ENCODE measurements at regions not wholly inside any gene's neighbourhood (a gene's known extent, or its start where the extent isn't known, plus 50 kb on each side); places are given as distances from the start of the nearest gene placed in this dataset.
"Not testable (repeated sequence)": the region's sequence is repeated elsewhere in the genome, so short reads cannot be mapped to it uniquely, and the experiment has no call there.

DNA sequence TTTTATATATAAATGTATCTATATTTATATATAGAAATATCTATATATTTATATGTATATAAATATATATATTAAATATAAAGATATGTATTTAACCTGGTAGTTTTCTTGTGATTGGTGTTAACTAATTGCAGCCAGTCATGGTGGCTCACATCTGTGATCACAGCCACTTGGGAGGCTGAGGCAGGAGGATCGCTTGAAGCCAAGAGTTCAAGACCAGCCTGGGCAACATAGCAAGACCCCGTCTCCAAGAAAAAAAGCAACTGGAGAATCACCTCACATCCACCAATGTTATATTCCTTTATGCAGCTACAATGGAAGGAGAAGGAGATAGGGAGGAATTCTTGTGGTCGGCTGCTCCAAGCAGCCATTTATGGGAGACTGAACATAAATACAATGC, 224.9 kb downstream of the BAMBI start:
- no peak for DNase-seq

DNA sequence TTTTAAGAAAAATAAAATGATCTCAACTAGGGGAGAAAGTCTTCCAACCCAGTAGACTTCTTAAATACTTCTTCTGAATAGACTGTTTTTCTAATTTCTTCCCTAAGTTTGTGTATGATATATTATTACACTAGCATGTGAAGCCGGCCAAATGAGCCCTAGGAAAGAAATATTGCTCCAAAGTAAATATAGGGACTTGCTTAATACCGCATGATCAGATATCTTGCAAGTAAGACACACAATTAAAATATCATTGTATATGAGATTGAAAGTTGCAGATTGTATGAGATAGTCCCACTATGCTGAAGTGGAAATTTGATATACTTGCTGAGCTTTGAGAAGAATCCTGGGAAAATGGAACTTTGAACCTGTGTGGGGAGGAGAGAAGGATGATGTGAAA, 225.7 kb downstream of the BAMBI start:
- no peak for DNase-seq

DNA sequence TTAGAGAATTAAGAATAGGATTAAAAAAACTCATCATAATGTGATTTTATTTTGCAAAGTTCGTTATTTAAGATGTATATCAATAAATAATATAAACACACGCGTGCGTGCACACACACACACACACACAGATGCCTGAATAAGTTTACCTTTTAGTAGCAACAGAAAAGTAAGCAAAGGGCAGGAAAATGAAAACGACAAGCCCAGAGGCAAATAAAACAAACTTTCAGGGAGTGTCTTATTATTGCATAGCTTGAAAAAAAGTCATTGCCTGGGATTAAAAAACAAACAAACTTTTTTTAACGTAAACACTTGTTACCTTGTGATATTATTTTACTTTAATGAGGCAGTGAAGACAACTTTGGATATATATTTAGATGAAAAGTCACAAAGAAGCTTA, 226.4 kb downstream of the BAMBI start:
- DNase-seq = no peak

DNA sequence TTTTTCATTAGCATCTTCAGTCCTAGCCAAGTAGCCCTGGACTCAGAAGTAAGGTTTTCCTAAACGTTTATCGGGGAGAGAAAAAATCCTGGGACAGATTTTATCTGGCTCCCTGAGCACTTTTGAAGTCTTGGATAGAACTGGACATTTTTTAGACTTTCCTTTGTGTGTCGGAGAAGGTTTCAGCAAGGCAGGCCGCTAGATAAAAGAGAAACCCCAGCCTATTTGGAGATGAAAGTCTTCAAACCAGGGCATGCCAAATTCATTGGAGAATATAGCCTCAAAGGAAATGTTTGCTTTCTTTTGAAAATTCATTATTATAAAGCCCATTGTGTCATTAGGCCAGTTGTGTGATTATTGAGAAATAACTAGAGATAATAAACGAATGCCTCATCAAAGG, 228.1 kb downstream of the BAMBI start:
- DNase-seq = no peak

DNA sequence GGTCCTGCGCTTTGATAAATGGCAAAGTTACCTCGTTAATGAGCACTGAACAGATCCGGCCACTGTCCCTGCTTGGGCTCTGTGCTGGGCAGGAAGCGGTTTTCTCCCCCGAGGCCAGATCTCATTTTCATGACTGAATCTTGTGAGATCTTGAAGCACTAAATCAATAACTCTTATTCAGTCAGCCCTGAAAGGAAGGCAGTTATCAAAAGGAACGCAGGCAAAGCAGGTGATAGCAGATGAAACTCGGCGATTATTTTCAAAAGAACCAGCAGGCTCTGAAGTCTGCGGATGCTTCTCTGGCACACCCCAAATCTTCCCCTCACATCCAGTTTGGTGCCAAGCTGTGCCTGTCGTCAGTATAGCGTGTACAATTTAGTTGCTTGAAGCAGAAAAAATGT, 228.7 kb downstream of the BAMBI start:
- DNase-seq = no peak

DNA sequence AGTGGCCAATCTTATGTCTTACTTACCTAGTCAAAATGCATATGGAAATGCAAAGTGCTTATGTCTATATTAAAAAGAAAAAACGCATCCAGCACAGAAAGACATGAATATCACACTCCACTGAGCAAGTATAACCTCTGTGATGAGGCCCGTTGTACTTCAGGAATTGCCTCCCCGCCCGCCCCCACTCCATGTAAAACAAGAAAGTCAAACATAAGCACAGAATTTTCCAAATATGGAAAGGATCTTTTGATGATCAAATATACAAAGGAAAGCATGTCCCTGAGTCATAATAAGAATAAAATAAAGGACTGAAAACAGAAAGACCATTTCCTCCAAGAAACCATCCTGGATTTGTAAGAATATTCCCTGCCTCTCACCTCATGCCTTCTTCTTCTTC, 229.1 kb downstream of the BAMBI start:
- no peak for DNase-seq

DNA sequence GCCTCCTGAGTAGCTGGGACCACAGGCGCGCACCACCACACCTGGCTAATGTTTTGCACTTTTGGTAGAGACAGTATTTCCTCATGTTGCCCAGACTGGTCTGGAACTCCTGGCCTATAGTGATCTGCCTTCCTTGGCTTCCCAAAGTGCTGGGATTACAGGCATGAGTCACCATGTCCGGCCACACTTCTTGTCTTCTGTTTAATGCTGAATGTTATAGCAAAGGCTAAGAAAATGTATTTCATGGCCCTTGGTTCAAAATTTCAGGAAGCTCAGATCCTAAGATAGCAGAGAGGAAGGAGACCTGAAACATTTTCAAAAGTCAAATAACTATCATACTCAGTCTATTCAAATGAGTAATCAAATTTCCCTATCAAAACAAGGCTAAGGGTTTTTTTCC, 229.6 kb downstream of the BAMBI start:
- no peak for DNase-seq

DNA sequence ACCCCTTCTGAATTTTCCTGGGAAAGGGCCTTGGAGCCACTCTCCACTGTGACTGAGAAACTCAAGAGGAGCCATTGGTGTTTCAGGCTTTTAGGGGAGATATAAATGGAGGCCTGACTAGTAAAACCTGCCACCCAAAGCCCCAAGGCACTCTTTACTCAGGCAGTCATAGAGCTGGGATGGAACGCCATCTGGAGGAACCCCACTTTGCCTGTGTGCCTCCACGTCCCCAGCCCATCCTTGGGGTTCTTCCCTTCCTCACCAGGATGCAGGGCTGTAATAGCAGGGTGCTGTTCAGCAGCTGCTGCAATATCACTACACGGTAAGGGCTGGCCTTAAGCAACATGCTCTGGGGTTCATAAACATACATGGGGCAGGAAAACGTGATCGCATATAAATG, 232.6 kb downstream of the BAMBI start:
- no peak for DNase-seq

DNA sequence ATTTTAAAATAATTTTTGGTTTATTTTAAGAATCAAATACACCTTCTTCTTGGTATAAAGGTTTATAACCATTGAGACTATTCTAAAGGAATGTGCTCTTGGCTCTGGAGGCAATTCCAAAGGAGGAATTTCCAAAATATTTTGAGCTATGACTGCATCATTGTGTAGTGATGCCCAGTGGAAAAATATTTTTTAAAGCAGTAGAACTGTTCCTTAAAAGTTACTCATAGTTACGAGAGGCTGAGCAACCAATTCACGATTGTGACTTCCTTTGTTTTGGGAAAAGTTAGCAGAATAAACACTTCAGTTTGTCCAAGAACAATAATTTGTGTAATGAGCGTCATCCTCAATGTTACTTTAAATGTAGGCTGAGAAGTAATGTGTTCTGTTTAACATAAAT, 233.6 kb downstream of the BAMBI start:
- DNase-seq = no peak

DNA sequence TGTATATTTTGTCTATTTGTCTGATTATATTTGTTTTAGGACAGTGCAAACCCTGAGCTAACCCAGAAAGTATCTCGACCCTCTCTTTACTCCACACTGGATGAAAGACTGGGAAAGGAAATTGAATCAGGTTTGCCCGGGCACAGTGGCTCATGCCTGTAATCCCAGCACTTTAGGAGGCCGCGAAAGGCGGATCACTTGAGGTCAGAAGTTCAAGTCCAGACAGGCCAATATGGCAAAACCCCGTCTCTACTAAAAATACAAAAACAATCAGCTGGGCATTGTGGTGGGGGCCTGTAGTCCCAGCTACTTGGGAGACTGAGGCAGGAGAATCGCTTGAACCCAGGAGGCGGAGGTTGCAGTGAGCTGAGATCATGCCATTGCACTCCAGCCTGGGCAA, 234.2 kb downstream of the BAMBI start:
- DNase-seq = not testable (repeated sequence)

DNA sequence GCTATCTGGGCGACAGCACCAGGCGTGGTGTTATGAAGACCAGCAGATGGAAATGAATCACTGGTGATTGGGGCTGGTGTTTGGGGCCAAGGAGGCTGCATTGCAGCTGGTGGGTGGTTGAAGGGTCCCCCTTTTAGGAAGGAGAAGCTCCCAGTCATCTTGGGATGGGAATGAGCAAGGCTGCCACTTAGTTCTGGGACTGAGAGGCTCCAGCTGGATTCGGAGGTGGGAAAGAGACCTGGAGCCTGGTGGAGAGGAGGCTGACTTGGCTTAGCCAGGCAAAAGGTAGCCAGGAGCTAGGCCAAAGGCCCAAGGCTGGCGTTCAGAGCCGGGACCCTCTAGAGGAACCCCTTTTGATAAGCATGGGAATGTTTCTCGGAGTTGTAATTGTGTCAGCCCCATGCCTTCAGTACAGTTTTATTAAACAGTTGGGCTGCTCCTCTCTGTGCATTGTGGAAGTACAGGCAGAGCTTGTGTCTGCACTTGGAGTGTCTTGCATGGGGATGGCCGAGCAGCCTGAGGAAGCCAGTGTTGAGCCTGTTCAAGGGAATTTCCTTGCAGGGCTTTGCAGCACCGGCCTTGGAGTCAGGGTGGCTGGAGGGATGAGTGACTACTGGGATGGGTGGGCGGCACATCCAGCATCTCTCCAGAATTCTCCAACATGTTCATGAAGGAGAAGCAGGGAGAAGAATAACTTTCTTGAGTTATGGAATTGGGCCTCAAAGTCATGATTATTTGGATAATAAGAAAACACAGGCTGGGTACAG, 234.9 kb downstream of the BAMBI start:
- no peak for DNase-seq

DNA sequence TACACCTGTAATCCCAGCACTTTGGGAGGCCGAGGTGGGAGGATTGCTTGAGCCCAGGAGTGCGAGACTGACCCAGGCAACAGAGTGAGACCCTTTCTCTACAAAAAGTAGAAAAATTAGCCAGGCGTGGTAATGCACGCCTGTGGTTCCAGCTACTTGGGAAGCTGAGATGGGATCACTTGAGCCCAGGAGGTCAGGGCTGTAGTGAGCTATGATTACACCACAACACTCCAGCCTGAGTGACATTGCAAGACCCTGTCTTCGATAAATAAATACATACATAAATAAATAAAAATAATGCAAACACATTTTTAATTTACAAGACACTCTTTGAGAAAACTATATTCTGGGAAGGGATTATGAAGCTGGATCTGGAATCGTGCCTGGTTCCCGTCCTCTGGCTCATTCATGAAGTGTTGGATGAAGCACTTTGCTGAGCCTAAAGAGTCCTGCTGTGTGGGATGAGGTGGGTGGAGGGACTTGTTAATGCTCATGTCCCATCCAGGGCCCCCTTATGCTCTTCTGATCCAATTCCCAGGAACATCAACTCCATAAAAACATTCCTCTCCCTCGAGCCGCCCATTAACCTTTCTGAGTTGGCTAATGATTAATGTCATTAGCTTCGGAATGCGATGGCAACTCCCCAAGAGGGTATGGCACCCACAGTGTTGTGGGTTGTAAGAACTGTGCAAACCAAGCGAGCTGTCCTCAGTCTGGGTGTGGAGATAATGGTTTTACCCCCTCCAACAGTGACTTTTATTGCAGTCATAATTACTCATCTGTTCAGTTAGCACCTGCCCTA, 236.3 kb downstream of the BAMBI start:
- DNase-seq = no peak

DNA sequence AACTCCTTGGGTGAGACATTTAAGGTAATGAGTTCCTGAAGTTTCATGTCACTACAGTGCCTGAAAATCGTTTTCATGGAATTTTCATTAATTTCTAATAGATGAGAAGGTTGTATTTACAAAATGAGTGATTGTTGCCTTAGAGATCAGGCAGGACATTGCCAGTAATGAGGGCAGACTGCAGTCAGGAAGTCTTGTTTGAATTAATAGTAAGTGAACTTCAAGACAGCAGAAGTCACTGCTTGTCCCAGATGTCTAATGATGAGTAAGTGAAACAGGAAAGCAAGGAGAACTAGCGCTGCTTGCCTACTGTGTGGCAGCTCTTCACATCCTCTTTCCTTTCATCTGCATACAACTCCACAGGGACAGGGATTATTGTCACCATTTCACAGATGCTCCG, 237.4 kb downstream of the BAMBI start:
- DNase-seq = no peak

DNA sequence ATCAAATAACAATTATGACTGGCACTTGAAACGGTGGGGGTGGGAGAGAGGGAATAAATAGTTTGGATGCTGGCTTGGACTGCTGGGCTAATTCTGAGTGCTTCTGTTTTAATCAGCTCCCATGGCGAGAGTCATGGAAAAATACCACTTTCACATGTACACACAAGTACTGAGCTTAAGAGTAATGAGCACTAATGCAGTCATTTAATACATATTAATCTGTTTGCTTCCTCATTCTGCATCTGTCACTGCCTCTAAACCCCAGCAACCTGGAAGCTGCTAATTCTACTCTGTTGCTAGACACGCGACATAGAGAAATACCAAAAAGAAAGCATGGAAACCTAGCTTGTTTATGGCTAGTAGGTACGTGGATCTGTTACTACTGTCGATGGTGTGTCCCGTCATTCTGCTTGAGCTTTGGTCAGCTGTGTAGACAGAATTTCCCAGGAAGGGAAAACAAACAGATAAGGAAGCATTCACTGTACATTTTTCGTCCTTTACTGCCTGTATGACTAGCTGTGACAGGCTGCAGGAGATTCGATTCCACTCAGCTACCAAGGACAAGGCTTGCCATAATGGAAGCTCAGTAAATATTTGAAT, 238.8 kb downstream of the BAMBI start:
- no peak for DNase-seq

DNA sequence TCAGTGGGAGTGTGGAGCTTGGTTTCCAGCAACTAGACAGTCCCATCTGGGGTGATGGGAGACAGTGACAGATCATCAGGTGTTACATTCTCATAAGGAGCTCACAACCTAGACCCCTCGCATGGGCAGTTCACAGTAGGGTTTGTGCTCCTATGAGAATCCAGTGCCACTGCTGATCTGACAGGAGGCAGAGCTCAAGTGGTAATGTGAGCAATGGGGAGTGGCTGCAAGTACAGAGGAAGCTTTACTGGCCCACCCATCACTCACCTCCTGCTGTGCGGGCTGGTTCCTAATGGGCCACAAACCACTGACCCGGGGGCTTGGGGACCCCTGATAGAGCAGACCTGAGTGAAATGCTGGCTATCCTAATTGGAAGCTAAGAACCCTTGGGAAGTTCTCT, 242.8 kb downstream of the BAMBI start:
- no peak for DNase-seq

DNA sequence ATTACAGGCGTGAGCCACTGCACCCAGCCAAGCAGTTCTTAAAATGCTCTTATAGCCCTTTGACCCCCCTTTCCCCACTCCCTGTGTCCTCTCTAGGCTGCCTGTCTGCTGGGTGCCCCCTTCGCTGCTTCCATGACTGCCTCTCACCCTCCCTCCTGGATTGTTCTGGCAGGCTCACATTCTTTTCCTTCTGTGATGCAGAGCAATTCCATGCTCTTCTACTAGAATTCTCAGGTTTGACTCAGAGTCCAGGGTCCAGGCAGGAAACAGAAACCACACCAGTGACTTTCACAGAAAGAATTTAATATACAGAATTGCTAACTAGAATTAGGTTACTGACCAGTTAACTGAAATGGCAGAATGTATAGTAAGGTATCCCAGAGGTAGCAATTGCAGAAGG, 244.8 kb downstream of the BAMBI start:
- DNase-seq = no peak

DNA sequence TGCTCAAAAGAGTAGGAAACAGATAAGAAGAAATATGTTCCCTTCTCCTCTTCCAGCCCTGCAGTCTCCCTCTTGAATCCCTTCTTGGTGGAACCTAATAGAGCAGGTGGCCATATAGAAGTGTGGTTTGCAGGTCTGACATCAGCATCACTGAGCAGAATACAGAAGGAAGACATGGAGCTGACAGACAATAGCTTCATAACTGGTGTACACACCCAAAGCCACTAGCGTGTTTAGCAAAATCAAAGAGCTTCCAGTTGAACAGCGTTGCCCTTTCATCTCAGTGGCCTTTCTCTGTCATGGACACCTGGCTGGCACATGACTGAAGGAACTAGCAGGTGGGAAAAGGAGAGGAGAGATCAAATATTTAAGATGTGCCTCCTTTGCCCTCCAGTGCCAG, 245.5 kb downstream of the BAMBI start:
- no peak for DNase-seq

DNA sequence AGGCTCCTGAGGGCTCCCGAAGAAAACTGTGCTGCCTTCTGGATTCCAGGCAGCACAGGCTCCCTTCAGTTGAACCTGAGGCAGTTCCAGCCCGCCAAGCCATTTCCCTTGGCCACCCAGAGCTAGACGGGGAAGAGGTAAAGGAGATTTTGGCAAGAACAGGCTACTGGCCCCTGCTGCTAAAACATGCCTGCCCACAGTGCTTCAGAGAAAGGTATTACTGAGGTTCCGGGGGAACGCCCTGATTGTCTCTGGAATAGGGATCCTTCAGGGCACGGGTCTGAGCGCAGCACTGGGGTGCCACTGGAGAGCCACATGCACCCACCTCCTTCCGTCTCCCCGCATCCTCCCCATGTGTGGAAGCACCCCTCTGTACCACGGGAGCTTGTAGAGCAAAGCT, 247.4 kb downstream of the BAMBI start:
- no peak for DNase-seq

DNA sequence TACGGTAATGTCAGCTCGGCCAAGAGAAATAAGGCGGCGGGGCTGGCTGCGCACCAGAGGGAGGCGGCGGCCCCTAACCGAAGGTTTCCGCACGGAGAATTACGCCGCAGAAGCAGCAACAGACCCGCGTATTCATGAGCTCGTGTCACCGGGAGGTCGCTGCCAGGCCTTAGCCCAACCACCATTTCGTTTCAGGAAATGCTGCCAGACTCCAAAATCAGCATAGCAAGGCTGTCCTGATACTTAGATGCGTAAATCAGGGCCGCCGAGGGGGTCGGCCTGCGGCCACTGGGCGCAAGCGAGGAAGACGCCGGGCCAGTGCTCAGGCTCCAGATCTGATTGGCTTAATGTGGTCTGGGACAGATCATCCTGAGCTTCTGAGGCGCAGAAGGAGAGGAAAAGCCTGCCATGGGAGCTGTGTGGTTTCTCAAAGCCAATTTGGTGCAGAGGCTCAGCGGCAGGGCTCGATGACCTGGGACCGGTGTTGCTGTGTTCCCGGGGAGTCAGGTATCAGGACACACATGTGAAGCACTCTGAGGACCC, 247.9 kb downstream of the BAMBI start:
- DNase-seq = no peak

DNA sequence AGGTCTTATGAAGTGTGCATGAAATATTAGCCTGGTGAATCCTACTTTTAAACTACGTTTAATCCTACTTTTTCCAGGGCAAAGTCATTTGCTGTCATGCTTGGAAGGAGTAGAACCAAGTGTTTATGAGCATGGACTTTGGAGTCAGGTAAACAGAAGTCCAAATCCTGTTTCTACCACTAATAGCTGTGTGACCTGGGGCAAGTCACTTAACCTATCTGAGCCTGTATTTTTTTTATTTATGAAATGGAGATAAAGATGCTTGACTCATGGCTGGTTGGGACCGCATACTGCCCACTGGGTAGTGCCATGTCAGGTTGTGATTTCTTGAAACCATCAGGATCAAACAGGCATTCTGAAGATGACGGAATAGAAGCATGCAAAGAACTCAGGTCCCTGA, 249.6 kb downstream of the BAMBI start:
- no peak for DNase-seq

DNA sequence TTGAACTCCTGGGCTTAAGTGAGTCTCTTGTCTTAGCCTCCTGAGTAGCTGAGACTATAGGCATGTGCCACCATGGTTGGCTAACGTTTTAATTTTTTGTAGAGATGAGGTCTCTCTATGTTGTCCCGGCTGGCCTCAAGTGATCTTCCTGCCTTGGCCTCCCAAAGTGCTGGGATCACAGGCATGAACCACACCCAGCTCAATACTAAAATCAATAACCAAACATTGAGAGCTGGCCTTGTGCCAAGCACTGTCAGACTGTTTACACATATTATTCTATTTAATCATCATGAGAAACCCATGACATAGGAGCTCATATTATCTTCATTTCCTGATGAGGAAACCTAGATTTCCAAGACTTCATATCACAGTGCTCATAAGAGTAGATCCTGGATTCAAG, 251.2 kb downstream of the BAMBI start:
- DNase-seq = no peak

DNA sequence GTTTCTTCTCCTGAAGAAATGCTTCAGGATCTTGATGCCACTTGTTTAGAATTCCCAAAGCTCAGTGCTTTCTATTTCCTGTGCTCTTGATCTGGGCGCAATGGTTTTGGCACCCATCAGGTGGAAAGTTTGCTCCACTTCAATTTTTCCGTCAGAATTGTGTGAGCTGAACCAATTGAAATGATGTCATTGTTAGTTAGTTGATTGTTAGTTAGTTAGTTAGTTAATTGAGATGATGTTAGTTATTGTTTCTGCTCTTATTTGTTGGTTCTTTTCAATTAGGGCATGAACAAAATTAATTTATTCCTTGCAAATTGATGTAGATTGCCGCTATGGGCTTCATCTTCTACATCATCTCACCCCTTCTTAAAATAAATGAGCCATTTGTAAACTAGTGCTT, 252.6 kb downstream of the BAMBI start:
- no peak for DNase-seq

DNA sequence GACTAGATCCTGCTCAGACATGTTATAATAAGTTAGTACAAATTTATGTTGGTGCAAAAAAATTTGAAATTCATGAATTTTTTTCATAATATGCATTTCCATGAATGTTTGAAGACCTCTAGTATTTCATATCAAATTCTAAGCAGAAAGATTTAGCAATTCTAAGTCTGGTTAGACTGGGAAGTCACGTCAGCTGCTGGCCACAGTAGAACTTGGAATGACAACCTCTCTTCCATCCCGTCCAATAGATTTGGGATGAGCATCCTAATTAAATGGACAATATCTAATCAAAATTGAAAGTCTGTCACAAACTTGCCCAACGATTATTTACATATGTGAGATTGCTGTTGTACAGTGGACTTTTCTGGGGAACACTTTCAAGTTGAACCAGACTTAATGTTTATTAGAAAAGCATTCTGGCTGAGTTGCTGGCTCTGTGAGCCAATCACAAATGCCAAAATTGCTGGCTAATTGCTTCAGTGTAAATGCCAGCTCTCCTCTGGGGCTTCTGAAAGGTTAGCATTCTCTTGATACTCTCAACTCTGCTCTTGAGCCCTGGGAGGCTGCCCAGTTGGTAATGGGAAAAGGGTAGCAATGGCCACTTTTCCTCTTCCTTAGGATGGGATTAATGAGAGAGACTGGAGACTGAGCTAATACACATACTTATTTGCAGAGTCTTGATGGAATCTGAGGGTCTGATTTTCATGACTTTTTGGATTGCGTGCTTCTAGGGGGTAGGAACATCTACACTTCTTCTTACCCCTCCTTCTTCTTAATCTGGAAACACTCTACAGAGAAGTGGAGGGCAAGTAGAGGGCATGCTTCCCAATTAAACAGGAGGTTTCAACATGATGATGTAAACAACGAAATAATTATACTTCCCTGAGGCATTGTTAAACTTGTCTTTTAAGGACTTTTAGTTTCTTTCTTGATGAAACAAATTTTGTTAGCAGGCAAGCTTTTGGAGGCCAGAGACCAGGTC, 253.5 kb downstream of the BAMBI start:
- no peak for DNase-seq

Data from NCI-H510A (cell line).